EL (cell line): ENCODE measurements at regions not wholly inside any gene's neighbourhood (a gene's known extent, or its start where the extent isn't known, plus 50 kb on each side); places are given as distances from the start of the nearest gene placed in this dataset.

Experiments
- DNase-seq: peaks from one replicate; pipeline ENCODE4 v3.0.0-alpha.2; 2016

GRCh38 chr14:99322731-99323599 is 51.0 kb upstream of the BCL11B start:
- DNase-seq = peak; percentile 13

- no peak for DNase-seq
Measured at GRCh38 chr14:99321955-99322730, 50.1 kb upstream of the BCL11B start.
